Activated CD4-positive, alpha-beta T cell treated with anti-CD3 and anti-CD28 coated beads, Interleukin-2, amount 50 U/mL, for 1 hour (primary cell): ENCODE measurements at regions not wholly inside any gene's neighbourhood (a gene's known extent, or its start where the extent isn't known, plus 50 kb on each side); places are given as distances from the start of the nearest gene placed in this dataset.
"Not testable (repeated sequence)": the region's sequence is repeated elsewhere in the genome, so short reads cannot be mapped to it uniquely, and the experiment has no call there.

ENCODE experiments used
- DNase-seq: peaks from one replicate; pipeline ENCODE4 v3.0.0-alpha.2; 2020

DNA sequence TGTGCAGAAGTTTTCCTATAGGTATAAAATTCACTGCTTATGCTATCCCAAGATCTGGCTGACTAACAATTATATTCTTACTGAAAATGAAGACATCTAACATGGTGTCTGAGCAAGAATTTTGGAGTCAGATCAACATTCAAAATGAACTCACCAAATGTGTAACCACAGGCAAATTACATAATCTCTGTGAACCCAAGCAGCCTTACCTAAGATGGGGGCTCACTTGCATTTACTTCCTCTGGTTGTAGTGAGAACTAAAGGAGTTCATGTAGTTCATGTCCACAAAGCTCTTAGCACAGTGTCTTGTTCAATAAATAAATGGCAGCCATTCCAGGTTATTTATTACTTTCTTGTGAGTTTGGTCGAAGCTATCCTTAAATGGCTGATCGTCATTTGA is 163.9 kb upstream of the LCORL start:
- DNase-seq, result no peak

DNA sequence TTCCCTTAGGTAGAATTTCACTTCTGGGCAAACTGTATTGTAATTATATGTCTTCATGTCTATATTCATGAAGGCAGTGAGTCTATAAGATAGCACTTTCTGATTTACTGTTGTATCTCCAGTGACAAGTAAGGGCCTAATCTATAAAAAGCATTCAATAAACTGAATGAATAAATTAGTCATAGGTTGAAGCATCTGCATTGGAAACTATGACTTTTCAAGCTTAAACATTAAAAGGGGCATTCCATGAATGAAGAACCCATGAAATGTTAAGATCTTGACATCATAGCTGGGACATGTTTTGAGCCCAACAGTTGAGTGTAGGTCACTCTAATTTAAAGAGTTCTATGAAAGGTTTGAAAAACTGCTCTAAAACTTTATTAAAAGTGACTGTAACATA is 159.3 kb upstream of the LCORL start:
- no peak for DNase-seq

DNA sequence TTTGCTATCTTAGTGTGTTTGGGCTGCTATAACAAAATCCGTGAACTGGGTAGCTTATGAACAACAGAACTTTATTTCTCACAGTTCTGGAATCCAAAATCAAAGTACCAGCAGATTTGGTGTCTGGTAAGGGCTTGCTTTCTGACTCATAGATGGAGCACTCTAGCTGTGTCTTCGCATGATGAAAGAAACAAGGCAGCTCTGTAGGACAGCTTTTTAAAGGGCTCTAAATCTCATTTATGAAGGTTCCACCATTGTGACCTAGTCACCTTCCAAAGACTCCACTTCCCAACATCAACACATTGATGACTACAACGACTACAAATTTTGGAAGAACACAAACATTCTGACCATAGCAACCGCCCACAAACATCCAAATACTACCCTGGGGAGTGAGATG is 158.6 kb upstream of the LCORL start:
- DNase-seq, result no peak

DNA sequence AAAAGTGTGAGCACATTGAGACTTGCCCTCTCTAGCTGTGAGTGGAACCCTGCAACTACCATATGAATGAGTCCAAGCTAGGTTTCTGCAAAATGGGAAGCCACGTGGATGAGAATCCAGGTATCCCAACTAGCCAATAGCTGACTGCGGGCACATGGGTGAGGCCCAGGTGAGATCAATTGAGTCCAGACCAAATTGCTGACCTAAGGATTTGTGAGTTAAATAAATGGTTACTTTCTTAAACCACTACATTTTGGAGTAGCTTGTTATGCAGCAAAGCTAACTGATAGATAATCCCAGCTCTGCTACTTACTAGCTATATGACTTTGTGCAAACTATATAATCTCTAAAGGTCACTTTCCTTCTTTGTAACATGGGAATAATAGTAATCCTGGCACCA is 150.3 kb upstream of the LCORL start:
- DNase-seq, result no peak

DNA sequence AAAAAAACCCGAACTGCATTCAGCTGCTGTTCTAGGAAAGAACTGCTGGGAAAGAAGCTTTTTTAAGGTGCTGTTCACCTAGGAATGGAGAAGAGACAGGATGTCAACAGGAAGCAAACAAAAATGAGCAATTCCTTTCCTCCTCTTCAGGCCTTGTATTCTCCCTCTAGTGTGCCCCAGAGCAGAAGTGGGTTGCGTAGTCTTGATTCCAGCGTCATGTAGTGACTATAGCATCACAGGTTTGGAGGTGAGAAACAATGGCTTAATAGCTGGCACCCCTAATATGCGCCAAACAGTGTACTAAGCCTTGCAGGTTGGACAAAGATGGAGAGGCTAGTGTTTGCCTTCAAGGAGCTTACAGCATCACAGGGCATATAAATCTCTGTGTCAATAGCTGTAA is 146.3 kb upstream of the LCORL start:
- DNase-seq, result no peak

DNA sequence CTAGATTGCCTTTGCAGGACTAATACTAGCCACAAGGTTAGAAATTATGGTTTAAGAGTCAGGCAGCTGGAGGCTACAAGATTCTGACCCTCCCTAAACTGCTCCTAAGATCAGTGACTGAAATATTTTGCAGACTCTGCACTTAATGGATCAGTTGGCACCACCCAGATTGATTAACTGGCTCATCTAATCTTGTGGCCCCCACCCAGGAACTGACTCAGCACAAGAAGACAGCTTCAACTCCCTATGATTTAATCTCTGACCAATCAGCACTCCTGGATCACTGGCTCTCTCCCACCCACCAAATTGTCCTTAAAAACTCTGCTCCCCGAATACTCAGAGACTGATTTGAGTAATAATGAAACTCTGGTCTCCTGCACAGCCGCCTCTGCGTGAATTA is 145.4 kb upstream of the LCORL start:
- no peak for DNase-seq

DNA sequence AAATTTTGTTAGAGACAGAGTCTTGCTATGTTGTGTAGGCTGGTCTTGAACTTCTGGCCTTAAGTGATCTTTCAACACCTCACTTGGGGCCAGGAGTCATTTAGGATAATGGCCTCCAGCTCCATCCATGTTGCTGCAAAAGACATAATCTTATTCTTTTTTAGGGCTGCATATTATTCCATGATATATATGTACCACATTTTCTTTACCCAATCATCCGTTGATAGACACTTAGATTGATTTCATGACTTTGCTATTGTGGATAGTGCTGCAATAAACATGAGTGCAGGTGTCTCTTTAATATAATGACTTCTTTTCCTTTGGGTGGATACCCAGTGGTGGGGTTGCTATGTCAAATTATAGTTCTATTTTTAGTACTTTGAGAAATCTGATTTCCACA is 140.9 kb upstream of the LCORL start:
- no peak for DNase-seq

DNA sequence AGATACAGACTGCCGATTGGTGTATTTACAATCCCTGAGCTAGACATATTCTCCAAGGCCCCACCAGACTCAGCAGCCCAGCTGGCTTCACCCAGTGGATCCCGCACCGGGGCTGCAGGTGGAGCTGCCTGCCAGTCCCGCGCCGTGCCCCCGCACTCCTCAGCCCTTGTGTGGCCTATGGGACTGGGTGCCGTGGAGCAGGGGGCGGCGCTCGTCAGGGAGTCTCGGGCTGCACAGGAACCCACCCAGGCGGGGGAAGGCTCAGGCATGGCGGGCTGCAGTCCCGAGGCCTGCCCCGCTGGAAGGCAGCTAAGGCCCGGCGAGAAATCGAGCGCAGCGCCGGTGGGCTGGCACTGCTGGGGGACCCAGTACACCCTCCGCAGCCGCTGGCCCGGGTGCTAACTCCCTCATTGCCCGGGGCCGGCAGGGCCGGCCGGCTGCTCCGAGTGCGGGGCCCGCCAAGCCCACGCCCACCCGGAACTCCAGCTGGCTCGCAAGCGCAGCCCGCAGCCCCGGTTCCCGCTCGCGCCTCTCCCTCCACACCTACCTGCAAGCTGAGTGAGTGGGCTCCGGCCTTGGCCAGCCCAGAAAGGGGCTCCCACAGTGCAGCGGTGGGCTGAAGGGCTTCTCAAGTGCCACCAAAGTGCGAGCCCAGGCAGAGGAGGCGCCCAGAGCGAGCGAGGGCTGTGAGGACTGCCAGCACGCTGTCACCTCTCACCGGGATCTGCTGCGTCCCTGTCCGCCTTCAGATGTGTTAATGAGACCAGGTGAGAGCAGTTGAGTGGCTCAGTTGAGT is 137.8 kb upstream of the LCORL start:
- not testable (repeated sequence) for DNase-seq

DNA sequence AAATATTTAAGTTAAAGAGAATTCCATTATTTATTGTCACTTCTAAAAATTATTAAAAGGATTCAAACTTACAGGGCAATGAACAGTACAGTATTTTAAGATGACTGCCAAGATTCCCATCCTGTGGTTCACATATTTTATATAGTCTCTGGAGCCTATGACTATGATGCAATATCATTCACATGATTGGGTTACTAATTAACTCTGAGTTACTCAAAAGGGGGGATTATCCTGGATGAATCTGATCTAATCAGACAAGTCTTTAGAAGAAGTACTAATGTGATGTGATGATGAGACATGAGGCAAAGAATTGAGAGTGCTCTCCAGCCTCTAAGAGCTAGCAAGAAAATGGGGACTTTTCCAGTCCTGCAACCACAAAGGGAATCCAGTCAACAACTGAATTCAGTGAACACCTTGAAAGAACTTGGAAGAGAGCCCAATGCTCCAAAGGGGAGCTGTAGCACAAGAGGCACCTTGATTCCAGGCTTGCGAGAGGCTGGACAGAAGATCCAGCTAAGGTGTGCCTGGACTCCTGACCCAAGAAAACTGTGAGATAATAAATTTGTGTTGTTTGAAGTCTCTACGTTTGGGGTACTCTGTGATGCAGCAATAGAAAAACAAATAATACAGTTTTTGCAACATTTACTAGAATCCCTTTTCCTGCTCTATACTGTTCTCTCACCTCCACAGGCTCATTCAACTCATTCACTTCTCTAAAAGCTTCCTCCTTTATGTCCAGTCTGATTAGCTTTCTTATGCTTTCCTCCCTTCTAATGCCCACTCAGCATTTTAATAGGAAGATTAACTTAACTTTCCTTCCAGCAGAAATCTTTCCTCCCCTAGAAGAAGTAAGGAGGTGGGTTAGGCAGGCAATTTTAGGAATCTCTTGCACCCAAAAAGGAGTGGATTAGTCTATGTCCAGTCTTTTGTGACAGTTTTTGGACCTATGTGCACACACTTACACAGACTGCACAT is 133.8 kb upstream of the LCORL start:
- no peak for DNase-seq

DNA sequence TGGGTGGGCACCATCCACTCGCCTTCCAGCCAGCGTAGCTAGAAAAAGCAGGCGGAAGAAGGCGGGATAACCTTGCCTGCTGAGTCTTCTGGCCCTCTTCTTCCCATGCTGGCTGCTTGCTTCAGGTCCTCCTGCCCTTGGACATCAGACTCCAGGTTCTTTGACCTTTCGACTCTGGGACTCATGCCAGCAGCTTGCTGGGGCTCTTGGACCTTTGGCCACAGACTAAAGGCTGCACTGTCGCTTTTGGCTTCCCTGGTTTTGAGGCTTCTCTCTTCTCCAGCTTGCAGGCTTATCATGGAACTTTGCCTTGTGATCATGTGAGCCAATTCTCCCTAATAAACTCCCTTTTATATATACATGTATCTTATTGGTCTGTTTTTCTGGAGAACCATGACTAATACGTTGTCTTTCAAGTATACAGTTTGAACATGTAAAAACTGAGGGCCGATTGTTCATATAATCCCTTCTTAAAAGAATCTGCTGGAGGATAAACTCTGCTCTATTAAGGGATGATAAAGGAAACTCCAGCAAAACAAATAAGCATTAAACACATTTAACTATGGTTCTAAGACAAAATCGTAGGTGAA is 116.6 kb upstream of the LCORL start:
- DNase-seq, result no peak

DNA sequence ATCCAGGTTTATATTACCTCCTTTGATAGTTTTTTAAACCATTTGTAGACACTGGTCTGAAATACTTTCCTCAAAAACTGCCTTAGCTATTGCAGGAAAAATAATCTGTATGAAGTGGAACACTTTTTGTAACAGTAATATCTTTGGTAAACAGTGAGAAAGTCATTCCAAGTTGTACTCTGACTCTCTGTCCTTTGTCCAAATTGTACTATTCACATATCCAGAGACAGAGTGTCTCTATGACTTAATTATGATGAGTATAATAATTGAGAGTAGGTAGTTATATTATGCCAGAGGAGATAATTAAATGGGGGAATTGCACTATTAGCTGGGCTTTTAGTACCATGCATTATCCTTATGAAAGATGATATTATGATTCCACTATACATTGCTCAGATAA is 112.6 kb upstream of the LCORL start:
- DNase-seq, result no peak

DNA sequence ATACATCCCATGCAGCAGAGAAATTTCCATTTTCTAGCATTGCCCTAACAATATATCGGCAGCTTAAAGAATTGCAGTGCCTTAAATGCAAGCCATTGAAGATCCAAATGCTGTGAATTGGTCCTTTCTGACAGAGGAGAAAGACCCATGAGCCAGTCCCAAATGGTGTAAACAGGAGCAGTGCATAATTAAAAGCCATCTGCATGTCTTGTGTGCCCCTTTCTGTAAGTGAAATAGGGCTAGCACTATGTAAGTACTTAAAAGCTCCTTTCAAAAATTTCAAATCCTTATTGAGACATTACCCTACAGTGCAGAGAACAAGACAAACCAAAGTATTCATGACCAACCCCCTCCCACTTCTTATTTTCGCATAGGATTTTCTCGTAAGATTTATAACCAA is 108.7 kb upstream of the LCORL start:
- DNase-seq, result no peak

DNA sequence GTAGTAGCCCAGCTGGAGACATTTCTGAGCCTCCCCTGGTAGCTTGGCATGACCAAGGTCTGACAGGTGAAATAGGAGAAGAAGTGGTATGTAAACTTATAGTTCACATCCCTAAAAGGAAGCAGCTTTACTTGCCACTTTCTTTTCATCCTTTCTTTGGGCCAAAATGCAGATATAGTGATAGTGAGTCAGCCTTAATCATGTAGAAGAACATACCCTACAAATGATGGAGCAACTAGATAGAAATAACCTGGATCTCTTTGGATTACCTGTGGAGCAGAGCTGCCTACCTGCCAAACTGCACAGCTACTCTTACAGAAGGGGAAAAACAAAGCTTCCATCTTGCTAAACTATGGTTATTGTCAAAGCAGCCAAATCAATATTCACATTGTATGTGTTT is 106.7 kb upstream of the LCORL start:
- DNase-seq, result no peak

DNA sequence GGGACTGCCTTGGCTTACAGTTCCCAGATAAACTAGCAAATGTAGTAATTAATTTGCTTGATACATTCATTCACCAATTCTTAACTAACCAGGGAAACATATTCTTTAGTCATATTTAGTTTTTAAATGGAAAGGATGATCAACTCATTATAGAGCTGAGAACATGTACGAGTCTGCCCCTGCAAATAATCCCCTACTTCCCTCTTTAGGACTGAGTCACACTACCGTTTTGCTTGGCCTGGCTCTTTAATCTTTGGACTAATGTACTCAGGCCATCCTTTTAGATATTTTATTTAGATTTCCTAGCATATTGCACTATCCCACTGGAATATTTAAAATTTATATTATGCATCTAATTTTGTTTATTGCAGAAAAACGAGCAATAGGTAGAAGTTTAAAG is 105.5 kb upstream of the LCORL start:
- no peak for DNase-seq

DNA sequence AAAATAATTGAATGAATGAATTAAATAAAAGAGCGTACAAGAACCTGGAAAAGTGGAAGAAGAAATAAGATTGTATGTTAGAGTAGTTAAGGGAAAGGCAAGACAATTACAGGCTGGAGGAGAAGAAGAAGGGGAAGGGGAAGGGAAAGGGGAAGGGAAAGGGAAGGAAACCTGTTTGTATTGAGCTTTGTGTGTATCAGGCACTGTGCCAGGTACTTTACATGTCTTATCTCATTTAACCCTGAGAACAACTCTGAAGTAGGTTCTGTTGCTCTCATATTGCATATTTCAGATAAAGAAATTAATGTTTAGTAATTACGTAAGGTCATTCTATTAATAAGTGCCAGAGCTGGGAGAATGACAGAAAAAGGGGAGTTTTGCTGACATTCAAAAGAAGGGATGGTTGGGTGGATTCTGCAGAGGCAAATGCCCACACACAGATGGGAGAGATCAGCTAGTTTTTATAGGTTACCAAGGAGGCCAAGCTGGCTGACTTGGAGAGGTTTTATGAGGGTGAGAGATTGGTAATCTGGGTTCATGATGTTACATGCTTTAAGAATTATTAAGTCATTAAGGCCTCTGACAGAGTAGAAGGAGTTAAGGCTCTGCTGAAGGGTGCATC is 92.3 kb upstream of the LCORL start:
- no peak for DNase-seq

DNA sequence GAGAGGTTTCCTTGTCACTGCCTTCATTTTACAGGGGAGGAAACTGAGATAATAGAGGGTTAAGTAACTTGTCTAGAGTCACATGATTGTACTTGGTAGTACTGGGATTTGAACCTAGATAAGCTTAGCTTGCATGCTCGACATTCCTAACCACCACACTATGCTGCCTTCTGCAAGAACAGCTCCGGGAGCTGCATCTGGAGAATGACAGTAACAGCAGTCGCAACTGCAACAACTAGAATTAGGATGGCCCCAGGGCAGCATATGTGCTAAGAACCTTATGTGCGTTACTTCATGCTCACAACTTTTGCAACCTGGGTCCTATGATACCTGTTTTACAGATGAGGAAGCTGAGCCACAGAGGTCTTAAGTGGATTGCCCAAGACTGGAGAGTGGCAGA is 89.5 kb upstream of the LCORL start:
- DNase-seq, result no peak

DNA sequence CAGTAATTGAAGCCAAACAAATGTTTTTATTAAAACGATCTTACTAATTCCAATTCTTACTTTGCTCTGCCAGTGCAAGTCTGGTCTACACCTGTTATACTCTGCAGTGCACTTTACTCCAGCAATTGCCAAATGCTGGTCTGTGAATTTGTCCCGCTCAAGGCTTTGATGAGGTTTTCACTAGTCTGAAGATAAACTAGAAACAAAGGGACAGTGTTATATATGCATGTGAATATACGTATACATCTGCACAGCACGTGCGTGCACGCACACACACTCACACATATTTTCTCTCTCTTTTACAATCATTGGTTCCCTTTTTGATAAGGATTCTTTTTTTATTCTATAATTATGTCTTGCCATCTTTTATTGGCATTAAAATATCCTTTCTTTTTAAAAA is 88.5 kb upstream of the LCORL start:
- no peak for DNase-seq

DNA sequence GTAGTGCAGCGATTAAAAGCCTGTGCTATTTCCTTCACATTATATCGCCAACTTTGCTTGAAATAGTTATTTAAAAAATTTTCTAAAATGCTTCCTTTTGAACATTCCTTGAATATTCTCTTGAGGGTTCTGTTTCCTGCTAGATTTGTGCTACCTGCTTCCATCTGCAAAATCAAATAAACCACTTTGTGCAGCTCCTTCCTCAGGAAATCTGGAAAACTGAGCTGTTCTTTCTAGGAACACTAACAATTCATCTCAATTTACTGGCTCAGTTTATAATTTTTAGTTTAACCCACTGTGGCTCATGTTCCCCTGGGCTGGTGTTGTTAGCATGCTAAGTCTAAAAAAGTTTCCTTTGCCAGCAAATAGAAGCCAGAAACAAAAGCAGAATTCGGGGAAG is 88.1 kb upstream of the LCORL start:
- DNase-seq, result no peak

DNA sequence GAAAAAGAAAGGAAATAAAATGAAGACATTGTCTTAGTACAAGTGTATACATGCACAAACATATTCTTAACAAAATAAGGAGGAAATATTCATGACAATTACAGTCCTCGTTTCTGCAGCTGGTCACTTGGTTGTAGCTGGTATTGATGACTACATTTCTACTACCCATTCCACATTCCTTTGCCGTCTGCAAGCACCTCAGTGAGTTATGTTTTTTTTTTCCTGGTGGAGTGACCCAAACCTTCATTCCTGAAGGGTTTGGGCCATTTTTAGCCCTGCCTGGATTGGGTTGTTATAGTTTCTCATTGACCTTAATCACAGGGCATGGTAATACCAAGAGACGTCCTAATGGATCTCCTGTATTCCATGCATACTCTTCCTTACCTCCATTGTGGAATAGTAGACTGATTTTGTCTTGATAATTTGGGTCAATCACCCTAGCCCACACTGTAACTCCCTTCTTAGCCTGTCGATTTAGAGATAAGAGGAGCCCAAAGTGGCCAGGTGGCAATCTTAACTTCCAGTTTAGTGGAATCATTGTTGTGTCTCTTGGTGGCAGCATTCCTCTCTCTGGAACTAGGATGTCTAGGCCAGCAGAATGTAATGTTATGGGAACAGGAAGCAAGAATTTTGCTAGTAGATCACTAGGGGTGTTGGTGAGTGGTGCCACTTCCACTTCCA is 86.4 kb upstream of the LCORL start:
- not testable (repeated sequence) for DNase-seq

DNA sequence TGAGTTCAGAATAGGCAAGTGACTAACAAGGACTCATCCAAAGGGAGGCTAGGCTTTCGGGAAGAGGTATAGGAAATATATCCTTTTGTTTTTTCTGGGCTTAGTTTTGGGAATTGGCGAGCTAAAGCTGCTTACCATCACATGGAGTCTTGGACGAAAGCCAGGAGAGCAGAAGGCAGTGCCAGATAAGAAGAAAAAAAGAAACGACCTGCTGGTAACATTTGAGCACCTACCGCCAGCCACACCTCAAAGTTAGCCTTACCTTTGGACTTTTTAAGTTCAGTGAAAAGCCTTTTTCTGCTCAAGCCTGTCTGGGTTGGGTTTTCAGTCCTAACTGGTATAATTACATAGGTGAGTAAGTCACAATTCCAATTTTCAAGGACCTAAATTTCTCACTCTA is 85.1 kb upstream of the LCORL start:
- DNase-seq, result no peak

DNA sequence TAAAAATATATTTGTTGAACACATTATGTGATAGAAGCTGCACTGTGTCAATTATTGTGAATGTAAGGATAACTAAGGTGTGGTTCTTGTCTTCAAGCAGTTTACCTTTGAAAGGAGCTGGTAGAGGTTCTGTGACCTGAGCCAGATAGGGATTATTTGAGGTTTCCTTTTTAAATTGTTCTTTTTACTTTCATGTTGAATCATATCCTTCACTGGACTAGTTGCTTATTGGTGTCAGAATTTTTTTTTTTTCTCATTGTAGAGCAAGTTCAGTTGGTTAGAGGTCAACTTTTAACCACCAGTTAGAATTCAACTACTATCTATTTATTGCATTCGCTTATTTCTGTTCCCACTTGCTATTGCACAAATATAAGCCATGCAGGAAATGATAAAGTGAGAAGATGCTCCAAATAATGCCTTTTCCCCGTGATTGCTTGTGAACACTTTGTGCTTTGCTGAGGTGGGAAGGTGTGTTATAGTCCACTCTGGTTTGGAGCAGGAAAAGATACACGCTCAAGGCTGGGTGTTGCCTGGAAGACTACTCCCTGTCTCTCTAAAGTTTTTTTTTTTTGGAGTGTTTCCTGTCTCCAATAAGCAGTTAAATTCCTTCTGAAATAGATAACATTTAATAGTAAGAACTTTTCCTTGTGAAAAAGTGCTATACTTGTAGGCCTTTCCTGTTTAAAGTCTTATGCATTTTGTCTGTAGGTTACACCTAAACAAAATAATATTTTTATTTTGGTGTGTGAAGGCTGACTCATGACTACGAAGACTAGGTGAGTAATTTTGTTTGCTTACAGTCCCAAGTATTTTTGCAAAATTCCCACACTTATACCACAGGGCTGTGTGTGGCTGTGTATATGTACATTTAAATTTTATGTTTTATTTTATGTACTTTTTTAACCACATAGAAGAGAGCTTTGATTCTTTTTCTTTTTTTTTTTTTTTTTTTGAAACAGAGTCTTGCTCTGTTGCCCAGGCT is 83.8 kb upstream of the LCORL start:
- DNase-seq, result no peak
